ENCODE measurements at regions not wholly inside any gene's neighbourhood (a gene's known extent, or its start where the extent isn't known, plus 50 kb on each side); places are given as distances from the start of the nearest gene placed in this dataset.

GRCh38 chr20:51867251-51867650, 64.9 kb upstream of the SALL4 start:
- DNase-seq = no peak

DNA sequence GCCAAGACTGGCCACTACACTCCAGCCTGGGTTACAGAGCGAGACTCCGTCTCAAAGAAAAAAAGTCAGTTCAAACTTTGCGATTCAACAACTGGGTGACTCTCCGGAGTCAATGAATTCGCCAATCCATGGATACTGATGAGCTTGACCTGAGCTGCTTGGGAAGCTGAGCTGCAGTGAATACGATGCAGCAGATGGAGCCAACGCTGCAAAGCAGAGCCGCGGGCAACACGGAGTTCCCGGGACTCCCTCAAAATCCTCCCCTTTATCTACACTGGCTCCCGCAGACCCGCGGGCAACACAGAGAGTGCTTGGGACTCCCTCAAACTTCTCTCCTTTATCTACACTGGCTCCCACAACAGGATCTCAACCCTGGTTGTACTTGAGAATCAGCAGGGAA, 62.6 kb upstream of the SALL4 start:
- DNase-seq = no peak

GRCh38 chr20:51862796-51863195, 60.5 kb upstream of the SALL4 start:
- DNase-seq = no peak

- DNase-seq = no peak
Measured at GRCh38 chr20:51861726-51862466, 59.6 kb upstream of the SALL4 start.

DNA sequence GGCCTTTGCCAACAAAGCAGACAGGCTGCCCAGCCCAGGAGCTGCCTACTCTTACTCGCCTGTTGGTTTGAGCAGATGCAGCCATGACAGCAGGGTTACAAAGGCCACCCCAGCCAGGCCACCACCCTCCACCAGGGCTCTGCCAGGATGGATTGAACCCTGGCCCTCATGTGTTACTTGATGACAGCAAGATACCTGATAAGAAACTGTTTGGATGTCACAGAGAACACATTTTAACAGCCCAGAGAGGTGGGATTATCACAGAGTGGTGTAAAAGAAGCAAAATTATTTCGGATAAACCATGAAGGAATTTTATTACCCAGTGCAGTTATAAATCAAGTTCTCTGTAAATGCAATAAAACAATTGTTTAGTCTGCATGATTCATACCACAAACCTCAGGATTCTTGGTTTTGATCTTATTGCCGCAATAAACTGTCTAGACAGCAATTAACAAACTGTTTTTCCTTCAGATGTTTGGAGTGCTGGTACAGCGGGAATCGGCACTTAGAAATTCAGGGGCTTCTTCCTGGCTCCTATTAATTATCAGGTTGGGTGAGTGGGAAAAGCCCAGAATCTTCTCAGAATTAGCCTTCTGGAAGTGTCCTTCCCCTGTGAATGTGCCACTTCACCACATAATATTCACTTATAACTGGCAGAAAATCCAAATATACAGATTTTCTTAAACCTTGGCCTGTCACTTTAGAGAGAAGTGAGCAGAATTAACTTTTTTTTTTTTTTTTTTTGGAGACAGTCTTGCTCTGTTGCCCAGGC, 58.0 kb upstream of the SALL4 start:
- DNase-seq = no peak

DNA sequence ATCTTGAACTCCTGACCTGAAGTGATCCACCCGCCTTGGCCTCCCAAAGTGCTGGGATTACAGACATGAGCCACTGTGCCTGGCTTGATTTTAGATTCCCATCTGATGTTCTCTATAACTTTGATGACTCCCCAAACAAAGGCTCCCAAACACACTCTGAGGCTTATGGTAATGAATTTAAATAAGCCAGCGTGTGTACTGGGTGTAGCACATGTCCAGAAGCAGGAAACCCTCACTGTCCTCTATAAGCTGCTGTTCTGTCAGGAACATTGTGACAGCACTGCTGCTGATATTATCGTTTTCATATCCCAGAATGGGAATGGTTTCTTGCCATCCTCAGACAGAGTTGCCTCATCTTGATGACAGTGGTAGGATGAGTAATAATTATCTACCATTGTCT, 54.1 kb upstream of the SALL4 start:
- DNase-seq = no peak

DNA sequence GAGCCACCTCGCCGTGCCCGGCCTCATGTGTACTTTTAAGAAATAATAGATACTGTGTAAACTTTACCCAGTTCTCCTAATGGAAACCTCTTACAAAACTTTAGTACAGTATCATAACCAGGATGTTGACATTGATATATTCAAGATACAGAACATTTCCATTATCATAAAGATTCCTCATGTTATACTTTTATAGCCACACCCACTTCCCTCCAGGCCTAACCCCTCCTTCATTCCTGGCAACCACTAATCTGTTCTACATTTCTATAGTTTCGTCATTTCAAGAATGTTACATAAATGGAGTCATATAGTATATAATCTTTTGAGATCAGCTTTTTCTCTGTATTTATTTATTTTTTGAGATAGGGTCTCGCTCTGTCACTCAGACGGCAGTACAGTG, 52.6 kb upstream of the SALL4 start:
- DNase-seq = no peak

All from NCI-H1436 treated with DMSO at 0.1 percent for 48 hours (cell line).